DOHH2 (cell line): ENCODE measurements at regions not wholly inside any gene's neighbourhood (a gene's known extent, or its start where the extent isn't known, plus 50 kb on each side); places are given as distances from the start of the nearest gene placed in this dataset.

Experiments
- CTCF ChIP-seq: fragments of 200-600 bp; sonication (generic); IDR thresholded peaks from one replicate; pipeline ENCODE4 v1.5.1; 2014; ENCODE audit warnings: antibody characterized with exemption, mild to moderate bottlenecking, low read depth, low read length; ENCODE audit not compliant: poor library complexity, severe bottlenecking
- EZH2phosphoT487 ChIP-seq: fragments of 200-600 bp; sonication (generic); IDR thresholded peaks from 2 replicates; pipeline ENCODE4 v1.6.1; 2017; ENCODE audit warnings: borderline replicate concordance, mild to moderate bottlenecking, antibody characterized with exemption, low read length, moderate library complexity, mixed read lengths

- TF ChIP-seq CTCF (no peak), EZH2phosphoT487 (no peak)
These were observed 243.9 kb downstream of the TBL1XR1 start for GRCh38 chr3:176953106-176954060.
